Ureter (tissue), 1 donor: ENCODE measurements at regions not wholly inside any gene's neighbourhood (a gene's known extent, or its start where the extent isn't known, plus 50 kb on each side); places are given as distances from the start of the nearest gene placed in this dataset.

Experiments
- DNase-seq: peaks from one replicate; pipeline ENCODE4 v3.0.0-alpha.2; 2020; ENCODE audit warnings: low spot score
- donor health status: DM: yes; HTN: yes; CAD: no.

DNA sequence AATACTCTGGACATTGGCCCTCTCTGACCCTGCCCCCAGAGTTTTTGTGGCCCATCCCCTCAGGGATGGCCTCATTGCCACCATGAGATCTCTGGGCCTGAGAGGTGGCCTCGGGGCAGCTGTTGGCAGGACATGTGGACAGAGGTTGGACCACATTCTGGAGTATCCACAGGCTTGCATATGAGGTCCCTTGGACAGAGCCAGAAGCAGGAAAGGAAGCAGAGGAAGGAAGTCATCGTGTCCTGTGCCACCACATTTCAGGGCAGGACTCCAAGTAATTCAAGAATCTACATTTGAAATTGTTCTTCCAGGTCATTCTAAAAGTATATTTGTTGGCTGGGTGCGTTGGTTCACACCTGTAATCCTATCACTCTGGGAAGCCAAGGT is 95.9 kb upstream of the PPP2R5A start:
- no peak for DNase-seq

DNA sequence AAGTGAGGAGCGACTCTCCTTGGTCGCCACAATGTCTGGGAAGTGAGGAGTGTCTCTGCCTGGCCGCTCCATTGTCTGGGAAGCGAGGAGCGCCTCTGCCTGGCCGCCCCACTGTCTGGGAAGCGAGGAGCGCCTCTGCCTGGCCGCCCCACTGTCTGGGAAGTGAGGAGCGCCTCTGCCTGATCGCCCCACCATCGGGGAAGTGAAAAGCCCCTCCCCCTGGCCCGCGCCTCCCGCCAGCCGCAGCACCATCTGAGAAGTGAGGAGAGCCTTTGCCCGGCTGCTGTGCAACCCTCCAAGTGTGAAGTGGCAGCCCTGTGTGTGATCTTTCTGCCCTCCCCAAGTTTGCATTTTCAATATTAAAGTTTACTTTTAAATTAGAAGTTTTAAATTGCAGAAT is 95.0 kb upstream of the PPP2R5A start:
- DNase-seq, result no peak

DNA sequence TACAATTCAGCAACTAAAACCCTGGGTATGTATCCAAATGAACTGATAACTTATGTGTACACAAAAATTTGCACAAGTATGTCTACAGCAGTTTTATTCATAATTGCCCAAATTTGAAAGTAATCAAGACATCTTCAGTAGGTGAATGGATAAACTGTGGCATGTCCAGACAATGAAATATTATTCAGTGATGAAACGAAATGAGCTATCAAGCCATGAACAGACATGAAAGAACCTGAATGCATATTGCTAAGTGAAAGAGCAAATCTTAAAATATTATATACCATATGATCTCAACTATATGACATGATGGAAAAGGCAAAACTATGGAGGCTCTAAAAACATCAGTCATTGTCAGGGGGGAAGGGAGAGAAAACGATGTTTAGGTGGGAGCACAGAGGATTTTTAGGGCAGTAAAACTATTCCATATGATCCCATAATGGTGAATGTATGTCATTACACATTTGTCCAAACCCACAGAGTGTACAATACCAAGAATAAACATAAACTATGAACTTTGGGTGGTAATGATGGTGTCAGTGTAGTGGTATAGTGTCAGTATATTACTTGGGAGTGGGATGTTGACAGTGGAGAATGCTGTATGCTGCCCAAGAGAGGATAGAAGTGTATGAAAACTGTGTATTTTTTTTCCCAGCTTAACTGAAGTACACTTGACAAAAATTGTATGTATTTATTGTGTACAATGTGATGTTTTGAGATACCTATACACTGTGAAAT is 92.8 kb upstream of the PPP2R5A start:
- DNase-seq, result no peak

DNA sequence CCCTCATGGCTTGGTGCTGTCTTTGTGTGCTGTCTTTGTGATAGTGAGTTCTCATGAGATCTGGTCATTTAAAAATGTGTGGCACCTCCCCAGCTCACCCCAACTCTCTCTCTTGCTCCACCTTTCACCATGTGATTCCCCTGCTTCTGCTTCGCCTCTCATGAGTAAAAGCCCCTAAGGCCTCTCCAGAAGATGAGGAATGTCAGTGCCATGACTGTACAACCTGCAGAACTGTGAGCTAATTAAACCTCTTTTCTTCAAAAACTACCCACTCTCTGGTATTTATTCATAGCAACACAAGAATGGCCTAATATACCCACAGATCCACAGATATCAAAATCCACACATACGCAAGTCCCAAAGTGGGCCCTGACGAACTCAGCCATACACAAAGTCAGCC is 88.9 kb upstream of the PPP2R5A start:
- DNase-seq, result no peak

DNA sequence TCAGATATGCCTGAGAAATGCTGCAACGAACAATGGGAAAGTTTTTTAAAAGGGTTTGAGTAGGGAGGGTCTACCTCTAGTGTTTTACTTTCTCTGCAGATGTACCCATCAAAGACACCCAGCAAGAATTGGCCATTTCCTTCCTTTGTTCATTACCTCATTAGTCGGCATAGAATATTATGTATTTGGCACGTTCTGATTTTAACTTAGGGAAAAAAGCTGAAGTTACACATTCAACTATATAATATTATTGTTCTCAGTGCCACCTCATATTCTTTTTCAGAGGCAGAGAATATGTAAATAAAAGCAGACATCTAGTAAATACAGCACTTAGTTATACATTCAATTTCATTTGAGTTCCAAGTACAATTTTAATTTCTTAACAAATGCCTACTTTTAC is 83.7 kb upstream of the PPP2R5A start:
- DNase-seq, result no peak

DNA sequence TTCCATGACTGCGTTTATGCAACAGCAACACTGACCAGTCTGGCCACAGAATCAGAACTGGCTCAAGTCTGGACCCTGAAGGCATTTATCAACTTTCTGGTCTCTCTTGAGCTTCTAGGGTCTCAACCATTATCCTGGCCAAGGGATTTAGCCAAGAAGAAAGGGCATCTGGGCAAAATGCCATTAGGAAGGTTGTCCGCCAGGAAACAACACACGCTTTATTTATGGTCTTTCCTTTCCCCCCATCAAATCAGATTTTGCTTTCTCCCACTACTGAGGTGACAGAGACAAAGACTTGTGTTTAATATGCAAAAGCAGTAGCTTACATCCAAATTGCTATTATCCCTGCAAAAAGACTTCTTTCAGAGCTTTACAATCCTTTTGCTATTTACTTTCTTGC is 81.6 kb upstream of the PPP2R5A start:
- no peak for DNase-seq

DNA sequence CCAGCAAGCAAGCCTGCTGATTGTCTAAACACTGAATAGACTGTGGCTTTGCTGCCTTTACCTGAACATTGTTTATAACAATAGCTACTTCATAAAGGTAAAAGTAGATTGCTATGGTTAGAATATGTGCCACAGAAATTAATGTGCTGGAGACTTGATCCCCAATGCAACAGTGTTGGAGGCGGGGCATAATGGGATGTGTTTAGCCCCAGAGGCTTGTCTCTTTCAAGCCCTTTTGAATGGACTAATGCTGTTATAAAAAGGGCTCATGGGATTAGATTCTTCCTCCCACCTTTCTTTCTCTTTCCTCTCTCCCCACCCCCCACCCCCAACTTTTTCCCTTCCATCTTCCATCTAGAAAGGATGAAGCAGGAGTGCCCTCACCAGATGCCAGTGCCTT is 80.2 kb upstream of the PPP2R5A start:
- DNase-seq, result no peak

DNA sequence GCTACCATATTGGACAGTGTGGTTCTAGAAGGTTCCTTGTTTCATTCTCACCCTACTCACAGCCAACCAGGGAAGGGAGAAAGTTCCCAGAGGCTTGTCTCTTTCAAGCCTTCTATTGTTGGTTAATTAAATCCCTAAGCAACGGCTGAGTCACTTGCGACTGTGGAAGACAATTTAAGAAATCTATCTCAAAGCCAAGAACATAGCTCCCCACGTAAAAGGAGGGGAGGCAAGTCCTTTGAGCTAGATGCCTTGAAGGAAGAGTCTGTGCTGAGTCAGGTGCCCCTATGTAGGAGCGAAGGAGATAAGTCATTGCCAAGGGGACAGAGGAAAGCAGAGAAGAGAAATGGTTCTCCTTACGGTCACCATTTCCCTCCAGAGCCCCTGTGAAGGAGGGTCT is 79.4 kb upstream of the PPP2R5A start:
- no peak for DNase-seq

DNA sequence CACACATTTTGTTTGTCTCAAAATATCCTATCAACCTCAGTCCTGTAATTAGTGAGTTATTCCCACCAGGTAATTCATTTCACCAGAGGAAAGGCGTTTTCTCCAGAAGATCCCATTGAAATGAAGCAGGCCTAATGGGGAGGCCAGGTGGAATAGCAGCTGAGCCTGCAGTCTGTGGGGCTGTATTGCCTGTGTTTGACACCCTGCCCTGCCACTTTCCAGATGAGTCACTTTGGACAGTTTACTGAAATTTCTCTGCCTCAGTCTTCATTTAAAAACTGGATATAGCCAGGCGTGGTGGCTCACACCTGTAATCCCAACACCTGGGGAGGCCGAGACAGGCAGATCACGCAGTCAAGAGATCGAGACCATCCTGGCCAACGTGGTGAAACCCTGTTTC is 78.1 kb upstream of the PPP2R5A start:
- DNase-seq, result no peak

DNA sequence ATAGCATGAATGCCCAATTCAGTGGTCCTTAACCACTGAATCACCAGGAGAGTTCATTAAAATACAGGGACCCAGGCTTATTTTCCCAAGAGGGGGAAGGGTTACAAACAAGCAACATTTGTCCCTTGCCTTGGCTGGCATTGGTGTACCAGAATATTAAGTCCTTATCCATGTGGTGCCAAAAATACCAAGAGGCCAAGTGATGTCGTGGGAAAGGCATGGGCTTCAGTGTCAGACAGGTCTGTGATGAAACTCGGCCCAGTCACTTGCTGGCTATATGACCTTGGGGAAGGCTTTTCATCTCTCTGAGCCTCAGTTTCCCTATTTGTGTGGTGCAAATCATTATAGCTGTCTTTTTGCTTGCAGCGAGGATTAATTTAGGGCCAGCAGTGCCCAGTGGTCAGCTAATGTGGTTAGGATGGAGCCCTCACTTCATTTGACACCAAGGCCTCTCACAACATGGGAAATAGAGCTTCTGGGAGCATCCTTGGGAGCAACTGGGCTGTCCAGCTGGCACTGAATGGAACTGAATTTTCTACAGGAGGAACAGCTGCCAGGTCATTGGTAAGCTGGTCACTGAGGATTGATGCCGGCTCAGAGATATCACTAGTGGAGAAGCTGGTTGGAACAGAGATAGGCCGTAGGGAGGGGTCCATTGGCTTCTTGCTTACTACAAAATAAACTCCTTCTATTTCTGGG is 77.2 kb upstream of the PPP2R5A start:
- DNase-seq, result no peak

DNA sequence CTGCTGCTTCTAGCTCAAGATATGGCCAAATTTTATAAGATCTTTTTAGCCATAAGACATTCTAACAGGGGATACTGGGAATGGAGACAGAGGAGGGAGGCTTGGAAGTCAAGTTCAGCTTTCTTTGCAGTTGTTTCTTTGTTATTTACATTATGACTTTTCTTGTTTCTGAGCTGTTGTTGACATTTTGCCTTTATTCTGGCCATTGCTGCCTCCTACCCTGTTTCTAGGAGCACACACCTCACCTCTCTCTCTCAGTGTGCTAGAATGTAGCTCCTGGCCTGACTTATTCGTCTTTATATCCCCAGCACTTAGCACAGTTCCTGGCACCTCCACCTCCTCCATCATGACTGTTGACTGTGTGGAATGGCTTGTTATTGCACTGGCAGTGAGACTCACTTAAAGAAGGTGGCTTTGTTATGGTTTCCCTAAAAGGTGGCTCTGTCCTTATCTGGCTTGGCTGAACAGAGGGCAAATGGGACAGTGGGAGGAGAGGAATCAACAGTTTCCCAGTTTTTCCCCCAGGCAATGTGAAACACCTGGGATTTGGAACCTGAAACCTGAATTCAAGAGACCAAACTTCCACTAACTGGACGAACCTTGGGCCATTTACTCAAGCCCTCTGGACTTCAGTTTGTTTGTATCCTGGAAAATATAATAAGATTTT is 76.1 kb upstream of the PPP2R5A start:
- DNase-seq, result no peak

DNA sequence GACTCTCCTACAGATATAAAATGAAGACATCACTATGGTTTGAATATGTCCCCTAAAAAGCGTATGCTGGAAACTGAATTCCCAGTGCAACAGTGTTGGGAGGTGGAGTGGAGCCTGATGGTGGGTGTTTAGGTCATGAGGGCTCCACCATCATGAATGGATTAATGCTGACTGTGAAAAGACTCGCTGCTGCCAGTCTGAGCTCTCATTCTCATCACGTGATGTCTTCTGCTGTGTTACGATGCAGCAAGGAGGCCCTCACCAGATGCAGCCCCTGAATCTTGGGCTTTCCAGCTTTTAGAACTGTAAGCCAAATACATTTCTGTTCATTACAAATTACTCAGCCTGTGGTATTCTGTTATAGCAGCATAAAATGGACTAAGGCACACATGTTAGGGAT is 73.8 kb upstream of the PPP2R5A start:
- DNase-seq, result no peak

DNA sequence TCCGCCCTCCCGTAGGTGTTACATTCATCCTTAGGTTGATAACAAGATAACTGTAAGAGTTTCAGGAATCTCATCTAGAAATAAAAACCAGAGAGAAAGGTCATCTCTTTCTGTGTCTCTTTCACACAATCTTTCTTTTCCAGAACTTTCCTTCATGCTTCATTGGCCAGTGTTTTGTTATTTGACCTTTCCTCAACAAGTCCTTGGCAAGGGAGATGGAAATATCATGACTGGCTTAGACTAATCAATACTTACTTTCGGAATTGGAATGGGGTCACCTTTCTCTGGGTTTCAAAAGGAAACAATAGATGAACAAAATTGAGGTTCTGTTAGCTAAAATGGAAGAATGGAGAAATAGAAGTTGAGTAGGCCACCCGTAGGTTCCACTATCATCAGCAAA is 72.9 kb upstream of the PPP2R5A start:
- DNase-seq, result no peak

DNA sequence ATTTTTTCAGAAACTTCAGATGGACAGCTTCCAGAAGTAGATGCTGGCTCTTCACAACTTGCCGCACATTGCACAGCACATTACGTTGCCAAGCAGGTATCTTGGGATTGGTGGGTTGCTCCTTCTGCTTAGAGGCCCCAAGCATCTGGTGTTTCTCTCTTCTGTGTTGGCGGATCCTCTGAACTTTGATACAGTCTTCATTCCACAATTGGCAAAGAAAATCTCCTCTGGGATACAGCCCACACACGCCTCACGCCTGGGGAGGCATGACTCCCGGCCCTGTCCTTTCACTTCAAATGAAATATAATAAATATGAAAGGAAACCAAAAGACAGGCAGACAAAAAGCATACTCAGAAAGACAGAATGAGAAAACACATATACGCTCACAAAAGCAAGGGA is 72.3 kb upstream of the PPP2R5A start:
- DNase-seq, result no peak

DNA sequence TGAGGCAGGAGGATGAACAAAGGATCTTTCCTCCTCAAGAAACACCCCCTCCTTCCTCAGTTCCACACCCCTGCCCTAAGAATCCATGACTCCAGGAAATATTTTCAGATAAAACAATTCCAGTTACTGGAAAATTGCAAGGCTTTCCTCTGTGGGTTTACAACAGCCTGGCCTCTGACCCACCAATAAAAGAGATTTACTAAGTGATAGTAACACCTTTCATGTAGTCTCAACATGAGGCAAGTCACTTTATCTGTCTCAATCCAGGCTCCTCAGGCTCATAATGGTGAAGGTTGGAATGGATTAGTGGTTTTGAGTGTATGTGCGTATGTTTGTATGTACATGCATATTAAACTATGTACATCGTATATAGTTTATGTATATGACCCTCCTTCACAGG is 71.4 kb upstream of the PPP2R5A start:
- DNase-seq, result no peak

DNA sequence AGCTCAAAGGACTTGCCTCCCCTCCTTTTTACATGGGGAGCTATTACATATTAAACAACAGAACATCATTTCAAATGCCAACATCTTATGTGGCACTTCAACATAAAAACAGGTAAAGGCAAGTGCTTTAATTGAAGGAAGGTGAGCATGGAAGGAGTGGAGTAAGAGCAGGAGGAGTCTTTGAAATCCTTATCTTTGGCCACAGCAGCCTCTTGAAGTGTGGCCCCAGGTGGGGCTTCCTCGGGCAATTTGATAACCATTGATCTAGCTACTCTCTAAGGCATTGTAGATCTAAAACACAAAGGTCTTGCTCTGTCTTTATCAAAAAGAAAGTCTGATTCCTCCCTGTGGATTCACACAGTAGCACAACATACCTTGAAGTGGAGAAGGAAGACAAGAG is 70.9 kb upstream of the PPP2R5A start:
- no peak for DNase-seq

DNA sequence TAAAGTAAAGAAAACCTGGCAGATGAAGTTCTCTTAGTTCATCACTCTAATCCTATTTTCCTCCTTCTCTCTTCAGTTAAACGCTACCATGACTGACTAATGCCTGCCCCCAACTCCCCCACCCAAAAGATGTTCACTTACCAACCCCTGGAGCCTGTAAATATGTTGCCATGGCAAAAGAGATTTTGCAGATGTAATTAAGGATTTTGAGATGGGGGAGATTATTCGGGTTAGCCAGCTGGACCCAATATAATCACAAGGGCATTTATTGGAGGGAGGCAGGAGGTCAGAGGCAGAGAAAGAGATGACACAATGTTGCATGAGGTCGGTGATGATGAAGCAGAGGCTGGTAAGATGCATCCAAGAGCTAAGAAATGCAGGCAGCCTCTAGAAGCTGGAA is 69.3 kb upstream of the PPP2R5A start:
- DNase-seq, result no peak

DNA sequence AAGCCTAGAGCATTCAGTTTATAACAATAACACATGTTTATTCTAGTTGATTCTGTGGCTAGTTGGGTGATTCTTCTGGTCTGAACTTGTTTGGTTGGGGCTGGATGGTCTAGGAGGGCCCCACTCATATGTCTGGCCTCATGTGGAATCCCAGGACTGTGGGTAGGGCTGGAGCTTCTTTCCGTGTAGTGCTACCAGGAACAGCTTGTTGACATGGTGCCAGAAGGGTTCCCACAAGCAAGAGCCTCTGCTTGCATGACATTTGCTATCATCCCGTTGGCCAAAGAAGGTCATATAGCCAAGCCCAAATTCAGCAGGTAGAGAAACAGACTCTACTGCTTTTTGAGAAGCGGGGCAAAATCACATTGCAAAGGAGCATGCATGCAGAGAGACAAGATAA is 67.6 kb upstream of the PPP2R5A start:
- no peak for DNase-seq

DNA sequence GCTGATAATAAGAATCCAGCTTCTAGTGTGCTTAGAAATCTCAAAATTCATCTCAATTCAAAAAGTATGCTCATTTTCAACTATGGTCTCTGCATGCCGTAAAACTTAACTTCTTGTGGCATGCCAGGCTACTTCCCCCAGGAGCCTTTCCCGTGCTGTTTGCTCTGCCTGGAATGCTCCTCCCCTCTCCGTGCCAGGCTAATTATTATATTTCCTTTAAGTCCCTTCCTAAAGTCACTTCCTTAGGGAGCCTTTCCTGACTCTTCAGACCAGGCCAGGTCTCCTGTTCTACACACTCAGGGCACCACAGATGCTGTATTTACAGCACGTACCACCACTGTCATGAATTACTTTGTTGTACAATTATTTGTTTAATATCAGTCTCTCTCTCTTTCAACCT is 67.1 kb upstream of the PPP2R5A start:
- DNase-seq, result no peak

DNA sequence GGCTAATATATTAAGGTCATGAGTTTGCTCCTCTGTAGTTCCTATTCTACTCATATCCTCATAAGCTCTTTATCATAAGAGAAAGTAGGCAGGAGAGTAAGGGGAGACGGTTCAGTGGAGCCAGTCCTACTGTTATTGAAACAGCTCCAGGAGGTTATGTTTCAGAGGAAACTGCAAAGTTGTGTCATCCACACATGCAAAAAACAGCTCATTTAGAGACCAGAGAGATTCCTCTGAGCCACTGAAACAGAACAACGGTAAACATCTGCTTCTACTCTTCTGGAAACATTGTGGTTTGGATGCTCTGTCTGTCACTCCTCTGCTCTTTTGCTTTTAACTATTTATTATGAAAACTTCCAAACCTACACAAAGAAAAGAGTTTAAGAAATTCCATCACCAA is 66.3 kb upstream of the PPP2R5A start:
- DNase-seq, result no peak

DNA sequence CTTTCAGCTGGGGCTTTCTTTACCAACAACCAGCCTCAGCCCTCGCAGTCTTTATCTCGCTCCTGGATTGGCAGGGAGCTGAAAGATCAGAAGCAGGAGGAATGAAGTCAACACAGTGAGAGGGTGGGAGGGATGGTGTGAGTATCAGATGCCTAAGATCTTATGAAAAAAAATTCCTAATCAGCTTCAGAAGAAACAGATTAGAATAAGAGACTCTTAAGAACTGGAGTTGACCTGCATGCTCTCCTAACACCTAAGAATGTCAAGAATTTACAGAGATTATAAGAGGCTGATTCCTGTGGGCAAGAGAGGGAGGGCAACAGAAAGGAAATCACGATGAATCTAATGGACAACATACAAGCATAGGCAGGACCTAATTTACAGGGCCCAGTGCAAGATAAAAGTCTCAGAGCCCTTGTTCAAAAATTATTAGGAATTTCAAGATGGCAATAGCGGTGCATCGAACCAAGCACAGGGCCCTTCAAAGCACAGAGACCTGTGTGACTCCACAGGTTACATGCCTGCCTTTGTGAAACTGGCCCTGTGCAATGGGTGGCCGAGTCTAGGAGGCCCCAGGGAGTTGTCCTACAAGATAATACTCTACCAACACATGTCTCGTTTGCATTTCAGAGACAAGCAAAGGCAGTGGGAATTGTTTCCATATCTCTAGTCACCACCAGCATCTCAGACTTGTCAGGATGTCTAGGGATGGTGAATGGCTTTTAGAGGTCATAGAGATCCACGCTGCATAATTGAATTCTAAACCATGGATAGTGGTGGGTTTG is 65.3 kb upstream of the PPP2R5A start:
- DNase-seq, result no peak

DNA sequence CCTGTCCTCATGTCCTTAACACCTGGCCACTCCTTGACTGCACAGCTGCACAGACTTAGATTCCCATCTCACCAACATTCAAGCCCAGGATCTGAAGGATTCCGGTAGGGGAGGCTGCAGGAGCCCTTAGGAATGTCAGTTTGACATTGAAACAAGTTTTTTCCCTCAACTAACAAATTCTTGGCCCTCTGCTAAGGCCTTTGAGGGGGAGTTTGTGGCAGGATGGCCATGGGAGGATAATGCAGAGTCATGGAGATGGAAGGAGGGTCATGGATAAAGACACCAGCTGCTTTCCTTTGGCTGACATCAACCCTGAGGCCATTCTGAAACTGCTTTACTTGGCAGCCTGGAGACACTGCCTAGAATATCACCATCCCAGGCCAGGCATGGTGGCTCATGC is 63.4 kb upstream of the PPP2R5A start:
- DNase-seq, result no peak

DNA sequence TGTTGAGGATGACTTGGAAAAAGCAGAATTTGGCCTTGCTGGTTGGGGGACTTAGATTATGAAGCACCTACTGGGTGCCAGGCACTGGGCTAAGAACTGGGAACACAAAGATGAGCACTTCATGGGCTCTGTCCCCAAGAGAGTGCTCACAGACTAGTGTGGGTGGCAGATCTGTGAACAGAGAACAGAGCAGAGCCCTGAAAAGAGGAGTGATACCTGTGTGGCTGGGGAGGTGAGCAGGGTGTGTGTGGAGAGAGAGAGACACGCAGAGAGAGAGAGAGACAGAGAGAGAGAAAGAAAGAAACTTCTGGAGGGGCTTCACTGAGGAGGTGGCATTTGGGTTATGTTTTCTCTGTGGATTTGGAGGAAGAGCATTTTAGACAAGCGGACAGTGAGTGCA is 61.1 kb upstream of the PPP2R5A start:
- no peak for DNase-seq
